CD4-positive, CD25-positive, alpha-beta regulatory T cell (primary cell): ENCODE measurements at regions not wholly inside any gene's neighbourhood (a gene's known extent, or its start where the extent isn't known, plus 50 kb on each side); places are given as distances from the start of the nearest gene placed in this dataset.

Source experiments
- ATAC-seq, 2 donors: fragments of 150-1000 bp; cut with Tn5 transposase; one replicate each; pipeline ENCODE4 v1.10.0; 2021; ENCODE audit warnings: low read depth in 2 of 2, moderate number of reproducible peaks in 2 of 2, moderate library complexity in 1 of 2
- DNase-seq, 3 donors: peaks; one replicate each; pipeline versions ENCODE4 v3.0.0 to v3.0.0-alpha.2; 2012 to 2022; ENCODE audit warnings: mixed read lengths in 1 of 3
- H3K27ac ChIP-seq: one replicate; pipeline ENCODE4 v1.7.0; 2013; ENCODE audit warnings: mild to moderate bottlenecking, low read length; ENCODE audit not compliant: insufficient read depth, poor library complexity, severe bottlenecking
- H3K27me3 ChIP-seq: one replicate; pipeline ENCODE4 v1.7.0; 2013; ENCODE audit warnings: low read length; ENCODE audit not compliant: control insufficient read depth, insufficient read depth
- H3K36me3 ChIP-seq: one replicate; pipeline ENCODE4 v1.7.0; 2013; ENCODE audit warnings: mild to moderate bottlenecking, low read length, moderate library complexity; ENCODE audit not compliant: control insufficient read depth, insufficient read depth
- H3K4me1 ChIP-seq: 2 replicates; pipeline ENCODE4 v1.7.0; 2013; ENCODE audit warnings: mild to moderate bottlenecking, low read length; ENCODE audit not compliant: insufficient read depth, control insufficient read depth, poor library complexity, severe bottlenecking
- H3K4me3 ChIP-seq: one replicate; pipeline ENCODE4 v1.7.0; 2013; ENCODE audit warnings: low read depth, mild to moderate bottlenecking, low read length, moderate library complexity
- H3K9me3 ChIP-seq, 2 experiments: 1 replicate in 1 of 2; 2 replicates in 1 of 2; pipeline ENCODE4 v1.7.0; 2013; ENCODE audit warnings: low read length in 2 of 2, mild to moderate bottlenecking in 1 of 2, moderate library complexity in 1 of 2; ENCODE audit not compliant: control insufficient read depth in 2 of 2
- H3K27ac Mint-ChIP-seq, 3 donors: one replicate each; pipeline ENCODE4 v1.8.0; 2020 to 2022; ENCODE audit warnings: mild to moderate bottlenecking in 3 of 3, mixed read lengths in 3 of 3, moderate library complexity in 2 of 3
- H3K27me3 Mint-ChIP-seq: one replicate; pipeline ENCODE4 v1.8.0; 2022; ENCODE audit warnings: mild to moderate bottlenecking, mixed read lengths
- H3K36me3 Mint-ChIP-seq: one replicate; pipeline ENCODE4 v1.8.0; 2020; ENCODE audit warnings: mixed read lengths
- H3K4me1 Mint-ChIP-seq, 4 donors: one replicate each; pipeline ENCODE4 v1.8.0; 2020 to 2022; ENCODE audit warnings: mixed read lengths in 4 of 4, mild to moderate bottlenecking in 1 of 4
- H3K4me3 Mint-ChIP-seq, 4 donors: one replicate each; pipeline ENCODE4 v1.8.0; 2020 to 2022; ENCODE audit warnings: mild to moderate bottlenecking in 4 of 4, mixed read lengths in 4 of 4, moderate library complexity in 3 of 4
- H3K9me3 Mint-ChIP-seq, 7 donors: one replicate each; pipeline ENCODE4 v1.8.0; 2020 to 2022; ENCODE audit warnings: mixed read lengths in 7 of 7, mild to moderate bottlenecking in 3 of 7, moderate library complexity in 2 of 7

- no peak overlapping the region for H3K4me3 ChIP-seq
- Mint-ChIP-seq H3K4me3 (no peak overlapping the region), H3K4me1 (peaks cover 13 to 24% (median 14%) of the 10 kb centered on the region in 4 donors), H3K36me3 (no peaks in the 10 kb centered on the region), H3K9me3 (peaks cover 0 to 2% (median 0%) of the 10 kb centered on the region in 7 donors), H3K27ac (peak overlapping the region in 2 of 3 donors; percentile 79 to 85), H3K27me3 (peaks cover 8% of the 10 kb centered on the region)
- no peaks in the 10 kb centered on the region for H3K4me1 ChIP-seq
- DNase-seq (no peak), ATAC-seq (no peak)
- no peak overlapping the region for H3K27ac ChIP-seq
- no peaks in the 10 kb centered on the region for H3K9me3 ChIP-seq
- H3K27me3 ChIP-seq, result no peaks in the 10 kb centered on the region
- H3K36me3 ChIP-seq, result no peaks in the 10 kb centered on the region
Measured at GRCh38 chr9:126750941-126751725, 53.7 kb upstream of the ZBTB43 start.

DNA sequence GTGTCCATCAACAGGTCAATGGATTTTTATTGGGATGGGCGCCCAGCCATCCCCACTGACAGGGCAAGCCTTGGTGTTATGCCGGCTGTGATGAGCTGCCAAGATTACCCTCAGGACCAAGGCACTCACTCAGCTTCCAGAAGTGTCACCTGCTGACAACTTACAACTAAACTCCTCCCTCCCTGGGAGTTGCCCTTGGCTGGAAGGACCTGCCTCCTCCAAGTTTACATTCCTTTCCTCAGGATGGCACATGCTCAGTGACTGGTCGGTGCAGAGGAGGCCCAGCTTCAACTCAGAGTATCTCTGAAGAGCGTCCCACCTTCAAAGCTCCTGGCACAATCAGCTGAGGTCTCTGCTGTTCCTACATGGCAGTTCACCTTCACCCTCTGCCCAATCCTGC is 52.5 kb upstream of the ZBTB43 start:
- no peak for DNase-seq
- H3K4me1 ChIP-seq, result no peaks in the 10 kb centered on the region
- no peaks in the 10 kb centered on the region for H3K36me3 ChIP-seq
- no peak for ATAC-seq
- H3K27ac ChIP-seq, result no peak overlapping the region
- no peak overlapping the region for H3K4me3 ChIP-seq
- Mint-ChIP-seq H3K4me3 (no peak overlapping the region), H3K27me3 (peaks cover 8% of the 10 kb centered on the region), H3K27ac (no peak overlapping the region), H3K9me3 (no peaks in the 10 kb centered on the region), H3K36me3 (no peaks in the 10 kb centered on the region), H3K4me1 (peaks cover 7 to 17% (median 13%) of the 10 kb centered on the region in 4 donors)
- no peaks in the 10 kb centered on the region for H3K9me3 ChIP-seq
- no peaks in the 10 kb centered on the region for H3K27me3 ChIP-seq

DNA sequence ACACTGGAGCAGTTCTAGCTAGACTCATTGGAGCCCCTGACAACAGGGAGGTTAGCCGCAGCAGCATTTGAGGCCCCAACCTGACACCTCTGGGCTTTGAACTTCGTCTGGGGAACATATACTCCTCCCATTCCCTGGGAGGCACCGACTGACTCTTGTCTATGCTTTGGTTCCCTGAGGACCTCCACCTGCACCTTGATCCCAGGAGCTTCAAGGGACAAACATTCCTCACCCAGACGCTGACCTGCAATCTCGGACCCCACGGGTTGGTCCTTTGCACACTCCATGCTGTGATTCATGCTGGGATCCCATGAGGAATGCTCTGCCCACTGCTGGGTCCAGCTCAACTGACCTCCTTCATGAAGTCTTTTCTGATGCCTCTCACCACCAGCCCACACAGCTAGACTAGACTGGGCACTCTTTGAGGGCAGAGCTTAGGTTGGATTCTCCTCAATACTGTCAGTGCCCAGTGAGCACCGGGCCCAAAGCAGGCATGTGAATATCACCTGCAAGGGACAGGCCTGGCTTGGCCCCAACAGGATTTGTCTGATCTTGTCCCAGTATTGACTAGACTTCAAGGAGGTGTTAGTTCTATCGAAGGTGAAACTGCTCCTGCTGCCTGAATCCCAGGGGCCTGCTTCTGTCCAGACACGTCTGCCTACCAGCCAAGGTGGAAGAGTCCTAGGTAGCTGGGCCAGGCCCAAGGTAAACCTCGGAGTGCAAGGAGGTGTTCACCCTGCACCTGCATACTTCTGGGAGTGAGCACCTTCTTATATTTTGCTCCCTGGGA is 51.8 kb upstream of the ZBTB43 start:
- Mint-ChIP-seq H3K9me3 (no peaks in the 10 kb centered on the region), H3K4me3 (no peak overlapping the region), H3K36me3 (no peaks in the 10 kb centered on the region), H3K27me3 (peaks cover 8% of the 10 kb centered on the region), H3K27ac (no peak overlapping the region), H3K4me1 (peaks cover 6 to 10% (median 8%) of the 10 kb centered on the region in 4 donors)
- H3K27me3 ChIP-seq, result no peaks in the 10 kb centered on the region
- no peak overlapping the region for H3K4me3 ChIP-seq
- H3K36me3 ChIP-seq, result no peaks in the 10 kb centered on the region
- DNase-seq (no peak), ATAC-seq (no peak)
- H3K27ac ChIP-seq, result no peak overlapping the region
- no peaks in the 10 kb centered on the region for H3K9me3 ChIP-seq
- H3K4me1 ChIP-seq, result no peaks in the 10 kb centered on the region

DNA sequence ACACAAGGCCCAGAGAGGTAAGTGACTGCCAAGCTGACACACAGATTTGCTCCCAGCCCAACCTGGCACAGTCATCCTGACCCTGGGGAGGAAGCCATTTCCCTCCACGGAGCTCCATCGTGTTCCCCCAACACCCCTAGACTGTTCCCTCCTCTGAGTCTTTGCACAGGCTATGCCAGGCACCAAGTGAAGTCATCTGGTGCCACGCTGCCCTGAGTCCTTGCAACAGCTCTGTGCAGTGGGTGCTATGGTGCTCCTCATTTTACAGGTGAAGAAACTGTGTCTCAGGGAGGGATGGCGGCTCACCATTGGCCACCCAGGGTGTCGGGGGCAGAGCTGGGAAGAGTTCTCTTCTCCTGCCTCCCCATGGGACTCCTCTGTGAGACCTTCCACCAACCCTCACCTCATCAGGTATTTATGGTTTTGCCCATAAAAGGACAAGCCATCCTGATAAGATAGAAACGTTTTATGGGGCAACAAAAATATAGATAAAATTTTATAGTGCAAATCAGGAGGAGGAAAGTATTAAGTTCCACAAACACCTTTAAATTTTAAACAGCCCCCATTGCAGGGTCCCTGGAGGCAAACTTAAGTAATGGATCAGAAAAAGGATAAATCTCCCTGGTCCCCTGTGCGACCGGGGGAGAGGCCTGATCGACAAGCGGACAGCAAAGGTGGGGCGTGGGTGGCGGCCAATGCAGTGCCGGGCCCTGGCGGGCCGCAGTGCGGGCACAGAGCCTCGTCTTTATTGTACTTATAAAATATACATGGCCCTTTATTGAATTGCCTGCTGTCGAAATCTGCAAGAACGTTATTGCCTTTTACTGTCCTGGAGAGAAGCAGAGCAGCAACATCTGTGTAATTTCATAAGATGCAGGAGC is 50.2 kb upstream of the ZBTB43 start:
- Histone ChIP-seq H3K36me3 (no peaks in the 10 kb centered on the region), H3K4me3 (no peak overlapping the region), H3K27me3 (peaks cover 2% of the 10 kb centered on the region), H3K27ac (no peak overlapping the region), H3K4me1 (no peaks in the 10 kb centered on the region), H3K9me3 (no peaks in the 10 kb centered on the region)
- peaks cover 0 to 2% (median 0%) of the 10 kb centered on the region in 4 donors for H3K4me1 Mint-ChIP-seq
- no peak for DNase-seq
- no peaks in the 10 kb centered on the region for H3K9me3 Mint-ChIP-seq
- H3K36me3 Mint-ChIP-seq, result no peaks in the 10 kb centered on the region
- H3K4me3 Mint-ChIP-seq, result no peak overlapping the region
- no peaks in the 10 kb centered on the region for H3K27me3 Mint-ChIP-seq
- ATAC-seq, result no peak
- no peak overlapping the region for H3K27ac Mint-ChIP-seq
